HG03521 (cell line): ENCODE measurements at regions not wholly inside any gene's neighbourhood (a gene's known extent, or its start where the extent isn't known, plus 50 kb on each side); places are given as distances from the start of the nearest gene placed in this dataset.

Source experiments
- ATAC-seq: cut with Tn5 transposase; IDR thresholded peaks from one replicate; pipeline ENCODE4 v1.9.1; 2021; ENCODE audit warnings: mild to moderate bottlenecking, moderate library complexity; ENCODE audit not compliant: unreplicated experiment

DNA sequence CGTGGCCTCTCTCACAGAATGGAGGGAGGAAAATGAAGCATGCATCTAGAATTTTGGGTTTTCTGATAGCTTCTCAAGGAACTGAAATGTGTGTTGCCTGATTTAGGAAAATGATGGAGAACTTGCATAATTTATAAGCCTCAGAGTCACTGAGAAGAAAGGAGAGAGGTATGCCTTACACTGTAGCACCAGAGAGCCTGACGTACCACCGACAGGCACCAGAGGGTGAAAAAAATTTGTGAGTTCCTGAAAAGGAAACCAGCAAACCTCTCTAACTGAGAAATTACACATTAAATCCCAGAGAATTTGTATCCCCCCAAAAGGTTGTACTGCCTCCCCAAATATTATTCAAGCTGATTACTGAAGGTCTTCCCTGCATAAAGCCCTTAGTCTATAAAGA lies 915.3 kb upstream of the SLITRK6 start:
- ATAC-seq: no peak

DNA sequence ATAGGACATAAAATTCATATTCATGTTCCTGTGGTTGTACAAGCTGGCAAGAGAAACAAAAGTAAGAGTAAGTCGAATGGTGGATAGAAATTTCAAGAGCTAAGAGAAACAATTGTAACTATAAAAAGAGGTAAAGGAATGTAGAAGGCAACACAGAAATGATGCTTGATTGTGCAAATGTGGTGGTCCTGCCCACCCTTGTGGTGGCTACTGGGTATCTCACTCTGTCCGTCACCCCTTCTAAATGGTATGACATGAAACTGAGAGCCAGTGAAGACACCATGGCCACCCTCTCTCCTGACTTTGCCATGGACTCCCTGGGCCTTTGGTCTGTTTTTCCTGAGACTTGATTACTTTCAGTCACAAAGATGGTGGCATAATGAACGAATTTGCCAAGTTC lies 925.9 kb upstream of the SLITRK6 start:
- no peak for ATAC-seq

DNA sequence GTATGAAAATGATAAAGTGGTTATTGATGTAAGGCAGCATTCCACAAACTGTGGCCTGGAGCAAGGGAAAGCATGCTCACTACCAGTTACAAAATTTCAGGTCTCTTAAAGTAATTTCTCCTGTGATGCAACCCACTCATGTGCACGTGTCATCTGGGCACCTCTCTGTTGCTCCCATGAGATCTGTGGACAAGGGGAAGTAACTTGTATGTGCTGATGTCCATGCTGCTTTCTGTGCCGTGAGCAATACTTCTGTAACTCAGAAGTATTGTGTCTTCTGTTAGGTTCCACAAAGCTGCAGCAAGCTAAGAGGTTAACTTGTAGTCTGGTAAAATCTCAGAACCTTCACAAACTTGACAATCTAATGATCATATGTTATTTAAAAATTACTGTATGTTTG lies 930.0 kb upstream of the SLITRK6 start:
- ATAC-seq: no peak

DNA sequence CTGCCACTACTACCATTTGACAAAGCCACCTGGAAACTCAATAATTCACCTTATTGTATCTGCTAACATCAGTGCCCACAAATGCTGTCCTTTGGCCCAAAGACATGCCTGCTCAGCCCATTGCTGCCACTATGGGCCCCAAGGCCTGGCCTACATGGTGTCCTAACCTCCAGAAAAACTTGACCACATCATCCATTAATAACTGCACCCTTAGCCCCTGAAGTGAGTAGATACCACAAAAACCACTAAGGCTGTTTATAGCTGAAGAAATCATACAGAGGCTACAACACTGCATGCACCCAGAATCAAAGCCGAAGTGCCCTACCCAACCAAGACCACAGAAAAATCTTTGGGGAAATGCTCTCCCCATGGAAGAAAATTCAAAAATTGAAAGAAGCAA lies 932.8 kb upstream of the SLITRK6 start:
- ATAC-seq: no peak

DNA sequence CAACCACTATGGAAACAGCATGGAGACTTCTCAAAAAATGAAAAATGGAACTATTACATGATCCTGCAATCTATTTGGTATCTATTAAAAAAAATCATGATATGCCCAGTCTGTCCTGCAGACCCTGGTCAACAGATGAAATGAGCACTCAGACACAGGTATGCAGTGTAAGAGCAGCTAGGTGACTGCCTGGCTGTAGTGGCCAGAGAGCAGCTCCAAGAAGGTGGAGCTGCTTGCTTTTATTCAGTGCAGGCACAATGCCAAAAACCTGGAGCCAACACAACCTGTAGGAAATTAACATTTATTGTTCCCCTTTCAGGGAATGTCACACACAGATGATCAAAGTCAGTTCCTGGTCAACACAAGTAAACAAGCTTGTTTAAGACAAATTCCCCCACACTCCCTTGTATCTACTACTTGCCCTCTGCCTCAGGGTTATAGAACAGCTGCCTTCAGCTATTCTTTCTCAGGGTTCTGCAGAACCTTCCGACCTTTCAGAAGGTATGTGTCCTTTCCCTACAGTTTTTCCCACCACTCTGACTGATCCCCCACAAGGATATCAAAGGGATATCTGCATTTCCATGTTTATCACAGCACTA lies 933.7 kb upstream of the SLITRK5 start:
- ATAC-seq: no peak

DNA sequence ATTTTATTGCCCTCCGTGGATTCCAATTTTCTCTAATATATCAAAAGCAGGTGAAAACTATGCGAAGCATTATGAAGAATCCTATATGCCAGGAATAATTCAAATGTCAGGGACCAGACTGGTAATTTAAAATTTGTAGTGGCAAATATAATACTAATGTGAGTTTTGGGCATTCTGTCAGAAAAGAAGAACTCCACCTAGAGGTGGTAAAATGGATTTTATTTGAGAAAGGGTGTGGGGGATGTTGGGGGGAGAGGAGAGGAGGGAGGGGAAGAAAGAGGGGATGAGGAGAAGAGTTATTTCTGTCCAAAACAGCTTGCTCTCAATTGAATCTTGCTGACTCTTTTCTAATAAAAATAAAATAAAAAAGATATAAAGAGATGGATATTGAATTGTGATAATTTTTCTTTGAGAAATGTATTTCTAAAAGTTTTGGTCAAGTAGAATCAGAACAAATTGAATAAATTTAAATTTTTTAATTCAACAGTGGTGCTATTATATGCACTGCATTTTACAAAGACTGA lies 929.3 kb upstream of the SLITRK5 start:
- ATAC-seq: no peak

DNA sequence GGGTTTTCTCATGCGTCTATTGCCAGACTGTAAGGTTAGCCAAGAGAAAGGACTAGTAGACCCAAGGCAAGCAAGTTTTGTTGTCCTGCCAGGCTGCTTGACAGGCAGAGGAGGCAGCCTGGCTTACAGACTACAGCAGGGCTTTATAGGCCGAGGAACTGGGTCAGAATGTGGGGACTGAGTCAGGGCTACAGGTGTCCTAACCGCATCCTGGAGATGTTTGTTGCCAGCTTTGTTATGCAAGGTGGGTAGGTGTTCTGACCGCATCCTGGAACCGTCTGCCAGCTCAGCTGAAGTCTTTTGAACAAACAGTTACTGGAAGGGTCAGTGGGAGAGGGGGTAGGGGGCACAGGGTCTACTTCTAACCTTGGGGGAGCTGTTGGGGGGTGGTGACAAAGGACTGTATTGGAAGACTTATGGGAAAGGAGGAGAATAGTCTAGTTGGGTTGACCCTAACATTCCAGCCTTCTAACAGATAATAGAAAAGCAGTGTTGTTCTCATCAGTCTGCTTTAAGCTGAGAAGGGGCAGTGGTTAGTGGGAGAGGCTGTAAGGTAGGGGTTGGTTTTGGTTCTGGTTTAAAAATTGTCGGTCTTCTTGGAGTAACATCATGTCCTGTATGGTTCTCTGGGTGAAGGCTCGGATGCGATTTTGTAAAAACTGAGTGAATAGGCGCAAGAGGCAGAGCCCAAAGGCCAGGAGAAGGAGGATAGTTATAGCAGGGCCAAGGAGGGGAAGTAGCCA lies 913.8 kb upstream of the SLITRK5 start:
- ATAC-seq: no peak

DNA sequence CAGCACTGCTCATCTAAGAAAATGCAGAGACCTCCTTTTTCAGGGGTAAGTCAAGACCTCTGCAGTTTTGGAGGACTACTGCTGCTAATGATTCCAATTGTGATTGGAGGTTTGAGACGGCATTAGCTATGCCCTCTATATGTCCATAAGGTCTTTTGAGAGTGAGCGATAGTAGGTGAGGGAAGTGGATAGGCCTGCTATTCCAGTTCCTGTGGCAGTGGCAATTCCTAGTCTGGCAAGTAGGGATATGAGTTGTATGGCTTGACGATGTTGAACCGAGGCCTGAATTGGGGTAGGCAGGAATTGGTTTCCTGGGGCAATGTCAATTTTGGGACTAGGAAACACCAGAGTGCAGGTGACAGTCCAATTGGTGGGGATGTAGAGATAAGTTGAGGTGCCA lies 913.1 kb upstream of the SLITRK5 start:
- ATAC-seq: no peak

DNA sequence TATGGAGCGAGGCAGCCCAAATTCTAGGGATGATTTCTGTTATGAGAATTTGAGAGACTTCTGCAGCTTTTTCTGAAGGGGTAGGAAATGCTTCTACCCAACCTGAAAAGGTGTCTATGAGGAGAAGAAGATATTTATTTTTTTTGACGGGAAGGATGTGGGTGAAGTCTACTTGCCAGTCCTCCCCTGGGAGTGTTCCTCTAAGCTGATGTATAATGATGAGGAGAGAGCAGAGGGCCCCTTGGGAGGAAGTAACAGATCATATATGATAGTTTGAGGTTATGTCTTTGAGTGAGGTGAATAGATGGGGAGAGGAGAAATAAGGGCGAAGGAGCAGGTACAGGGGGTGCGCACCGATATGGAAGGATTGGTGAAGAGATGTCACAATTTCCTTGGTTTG lies 910.6 kb upstream of the SLITRK5 start:
- no peak for ATAC-seq

DNA sequence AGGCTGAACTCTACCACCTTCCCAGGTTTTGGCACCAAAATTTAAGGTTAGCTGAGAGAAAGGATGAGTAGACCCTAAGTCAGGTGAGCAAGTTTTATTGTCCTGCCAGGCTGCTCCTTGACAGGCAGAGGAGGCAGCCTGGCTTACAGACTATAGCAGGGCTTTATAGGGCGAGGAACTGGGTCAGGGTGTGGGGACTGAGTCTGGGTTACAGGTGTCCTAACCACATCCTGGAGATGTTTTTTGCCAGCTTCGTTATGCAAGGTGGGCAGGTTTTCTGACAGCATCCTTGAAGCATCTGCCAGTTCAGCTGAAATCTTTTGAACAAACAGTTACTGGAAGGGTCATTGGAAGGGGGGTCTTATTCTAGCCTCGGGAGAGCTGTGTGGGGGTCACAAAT lies 905.7 kb upstream of the SLITRK5 start:
- ATAC-seq: no peak

DNA sequence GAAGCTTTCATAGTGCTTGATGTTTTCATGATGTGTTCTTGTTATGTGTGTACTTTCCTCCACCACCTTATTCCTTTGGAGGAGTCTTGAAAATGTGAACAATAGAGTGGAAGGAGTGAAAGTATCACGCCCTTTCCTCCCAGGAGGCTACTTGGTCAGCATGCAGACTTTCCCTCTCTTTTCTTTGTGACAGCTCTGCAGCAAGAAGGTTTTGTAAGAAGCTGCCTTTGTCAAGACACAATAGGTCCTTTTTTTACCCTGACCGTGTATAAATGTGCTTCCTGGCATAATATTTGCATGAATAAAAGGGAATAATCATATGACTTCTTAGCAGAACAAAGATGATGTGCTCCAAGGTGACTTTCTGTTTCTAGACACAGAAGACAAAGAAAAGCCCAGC lies 882.6 kb upstream of the SLITRK5 start:
- ATAC-seq: no peak

DNA sequence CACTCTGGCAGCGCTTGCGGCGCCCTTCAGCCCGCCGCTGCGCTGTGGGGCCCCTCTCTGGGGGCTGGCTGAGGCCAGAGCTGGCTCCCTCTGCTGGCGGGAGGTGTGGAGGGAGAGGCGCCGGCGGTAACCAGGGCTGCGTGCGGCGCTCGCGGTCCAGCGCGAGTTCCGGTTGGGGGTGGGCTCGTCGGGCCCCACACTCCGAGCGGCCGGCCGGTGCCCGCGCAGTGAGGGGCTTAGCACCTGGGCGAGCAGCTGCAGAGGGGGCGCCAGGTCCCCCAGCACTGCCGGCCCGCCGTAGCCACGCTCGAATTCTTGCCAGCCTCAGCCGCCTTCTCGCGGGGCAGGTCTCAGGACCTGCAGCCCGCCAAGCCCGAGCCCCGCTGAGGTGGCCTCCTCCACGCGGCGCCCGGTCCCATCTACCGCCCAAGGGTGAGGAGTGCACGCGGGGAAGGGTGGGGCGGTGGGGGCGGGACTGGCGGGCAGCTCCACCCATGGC lies 879.0 kb upstream of the SLITRK5 start:
- no peak for ATAC-seq

DNA sequence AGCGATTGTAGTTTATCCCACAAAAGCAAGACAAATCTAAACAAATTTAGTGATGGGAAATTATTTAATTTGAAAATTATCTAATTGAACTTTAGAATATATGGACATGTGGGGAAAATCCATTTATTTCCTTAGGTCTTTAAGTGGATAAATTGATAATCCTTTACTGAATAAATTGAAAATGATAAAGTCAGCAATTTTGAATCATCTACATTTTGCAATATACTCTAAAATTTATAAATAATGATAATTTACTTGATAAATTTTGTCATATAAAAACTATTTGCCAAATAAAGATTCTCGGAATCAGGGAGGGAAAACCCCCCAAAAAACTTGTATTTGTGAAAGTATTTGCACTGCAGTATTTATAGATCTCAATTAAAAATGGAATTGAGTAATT lies 875.3 kb upstream of the SLITRK5 start:
- ATAC-seq: no peak

DNA sequence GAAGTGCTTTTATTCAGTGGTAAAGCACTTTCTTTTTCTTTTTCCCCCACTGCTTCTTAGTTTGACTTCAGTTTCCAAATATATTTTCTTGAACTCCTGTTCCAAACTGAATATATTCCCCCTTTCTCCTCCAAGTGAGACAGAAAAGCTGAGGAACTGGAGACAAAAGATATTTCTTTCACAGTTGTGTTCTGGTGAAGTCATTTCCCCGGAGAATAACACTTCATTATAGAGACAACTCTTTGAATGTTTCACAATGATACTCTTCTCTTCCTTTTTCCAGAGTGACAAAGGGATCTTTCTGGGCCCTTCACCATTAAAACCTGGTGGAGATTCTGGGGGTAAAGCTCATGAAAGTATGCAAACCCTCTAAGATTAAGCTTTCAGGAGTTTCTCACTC lies 860.8 kb upstream of the SLITRK5 start:
- no peak for ATAC-seq

DNA sequence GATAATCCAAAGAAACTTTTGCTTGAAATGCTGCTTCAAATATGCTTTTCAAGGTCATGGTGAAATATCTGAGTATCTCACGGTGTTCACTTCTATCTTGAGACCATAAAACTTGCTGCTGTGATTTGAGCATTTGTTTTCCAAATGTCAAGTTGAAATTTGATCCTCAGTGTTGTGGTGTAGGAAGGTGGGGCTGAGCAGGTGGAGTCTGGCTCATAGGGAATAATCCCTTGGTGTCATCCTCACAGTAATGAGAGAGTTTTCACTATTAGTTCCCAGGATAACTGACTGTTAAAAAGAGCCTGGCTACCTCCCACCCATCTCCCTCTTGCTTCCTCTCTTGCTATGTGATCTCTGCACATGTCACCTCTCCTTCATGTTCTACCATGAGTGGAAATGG lies 858.0 kb upstream of the SLITRK5 start:
- ATAC-seq: no peak

DNA sequence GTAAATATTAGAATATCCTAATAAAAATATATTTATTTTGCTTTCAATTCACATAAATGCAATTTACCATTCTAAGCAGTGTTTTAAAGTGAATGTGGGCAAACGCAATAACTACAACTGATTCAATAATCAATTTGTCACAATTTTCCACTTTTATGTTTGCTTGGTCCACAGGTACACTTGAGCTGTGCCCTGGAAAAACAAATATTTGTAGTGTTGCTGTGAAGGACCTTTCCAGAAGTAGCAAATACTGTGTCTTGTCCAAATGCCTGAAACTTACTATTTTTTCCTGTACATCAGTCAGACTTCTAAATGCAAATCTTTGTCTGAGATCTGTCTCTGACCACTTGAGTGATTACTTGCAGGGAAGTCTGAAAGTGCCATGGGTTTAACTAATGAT lies 845.8 kb upstream of the SLITRK5 start:
- ATAC-seq: no peak

DNA sequence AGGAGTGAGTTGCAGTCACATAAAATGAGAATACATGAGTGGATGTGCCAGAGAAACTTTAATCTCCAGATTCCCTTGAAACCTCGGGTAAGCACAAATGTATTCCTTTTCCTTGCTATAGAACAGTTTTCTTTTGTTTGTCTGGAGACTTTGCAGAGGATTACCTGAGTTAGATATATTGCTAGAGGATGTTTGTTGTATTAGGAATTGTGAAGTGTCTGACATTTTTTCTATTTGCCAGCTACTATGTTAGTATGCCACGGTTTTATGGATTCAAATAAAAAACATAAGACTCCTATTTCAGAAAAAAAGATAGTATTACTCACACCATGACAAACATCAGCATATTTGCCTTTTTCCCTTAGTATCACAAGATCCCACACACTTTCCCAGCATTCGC lies 844.9 kb upstream of the SLITRK5 start:
- no peak for ATAC-seq

DNA sequence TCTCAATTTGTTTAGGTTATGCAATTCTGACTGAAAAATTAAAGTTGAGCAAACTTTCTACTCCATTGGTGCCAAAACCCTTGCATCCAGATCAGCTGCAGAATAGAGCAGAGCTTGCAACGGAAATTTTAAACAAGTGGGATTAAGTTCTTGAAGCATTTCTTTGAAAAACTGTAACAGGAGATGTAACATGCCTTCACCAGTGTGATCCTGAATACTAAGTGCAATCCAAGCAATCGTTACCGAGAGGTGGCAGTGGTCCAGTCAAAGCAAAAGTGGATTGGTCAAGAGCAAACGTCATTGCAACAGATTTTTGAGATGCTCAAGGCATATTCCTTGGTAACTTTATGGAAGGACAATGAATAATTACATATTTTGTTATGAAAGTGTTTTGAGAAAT lies 841.1 kb upstream of the SLITRK5 start:
- no peak for ATAC-seq

DNA sequence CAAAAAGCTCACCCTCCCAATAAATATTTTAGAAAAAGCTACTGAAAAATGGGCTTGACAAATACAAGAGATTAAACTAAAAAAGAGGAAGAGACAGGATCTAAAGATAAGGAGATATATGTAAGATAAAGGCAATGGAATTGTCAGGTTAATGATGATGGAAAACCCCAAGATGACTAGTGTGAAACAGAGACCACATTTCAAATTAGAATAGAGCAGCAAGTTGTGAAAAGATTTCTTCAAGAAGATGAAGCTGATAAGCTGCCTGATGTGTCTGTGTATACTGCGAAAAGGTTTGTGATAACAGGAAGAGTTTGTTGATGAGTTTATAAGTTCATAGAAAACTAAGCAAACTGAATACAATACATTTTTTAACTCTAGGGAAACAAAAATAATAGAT lies 840.1 kb upstream of the SLITRK5 start:
- no peak for ATAC-seq

DNA sequence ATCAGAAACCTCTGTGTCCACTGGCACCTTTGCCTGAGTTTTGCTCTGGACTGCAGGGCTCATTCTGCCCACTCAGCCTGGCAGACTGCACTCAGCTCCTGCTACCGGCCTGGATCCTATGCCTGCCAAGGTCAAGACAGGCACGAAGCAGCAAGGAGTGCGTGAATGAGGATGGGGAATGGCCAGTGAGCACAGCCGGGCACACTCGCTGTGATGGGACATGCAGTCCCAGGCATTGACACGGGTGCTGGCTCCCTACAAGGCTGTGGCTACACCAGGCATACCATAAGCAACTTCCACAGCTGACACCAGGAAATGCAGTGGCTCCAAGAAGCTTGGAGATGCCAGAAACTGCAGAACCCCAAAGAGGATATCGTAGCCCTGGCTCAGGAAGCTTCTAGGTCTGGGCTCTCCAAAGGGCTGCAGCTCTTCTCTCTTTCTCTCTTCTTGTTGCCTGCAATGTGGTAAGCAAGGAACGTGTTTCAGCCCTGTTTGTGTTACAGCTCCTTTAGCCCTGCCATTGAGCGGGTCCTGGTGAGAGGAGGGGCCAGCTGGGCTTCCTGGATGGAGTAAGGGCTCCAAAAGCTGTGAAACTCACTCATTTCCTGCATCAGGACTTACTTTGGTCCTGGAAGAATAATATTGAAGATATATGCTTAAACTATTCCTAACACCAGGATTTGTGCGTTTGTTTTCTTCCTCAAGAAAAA lies 832.6 kb upstream of the SLITRK5 start:
- ATAC-seq: no peak

DNA sequence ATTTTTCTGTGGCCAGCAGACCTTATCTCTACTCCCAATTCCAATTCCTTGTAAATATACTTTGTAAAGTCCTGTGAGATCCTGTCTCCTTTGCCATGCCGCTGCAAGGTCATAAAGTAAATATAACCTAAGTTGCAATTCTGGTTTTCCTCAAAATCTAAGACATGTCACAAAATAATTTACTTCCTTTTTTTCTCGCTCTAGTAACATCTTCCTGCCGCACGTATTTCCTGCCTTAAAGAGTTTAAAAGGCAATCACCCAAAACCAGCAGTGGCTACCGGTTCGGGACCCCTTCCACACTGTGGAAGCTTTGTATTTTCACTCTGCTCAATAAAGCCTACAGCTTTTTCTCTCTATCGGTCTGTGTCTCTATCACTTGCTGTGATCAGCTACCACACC lies 832.0 kb upstream of the SLITRK5 start:
- ATAC-seq: no peak
